HCT116 (cell line): ENCODE measurements at regions not wholly inside any gene's neighbourhood (a gene's known extent, or its start where the extent isn't known, plus 50 kb on each side); places are given as distances from the start of the nearest gene placed in this dataset.

Source experiments
- ATAC-seq: fragments of 200-7000 bp; cut with Tn5 transposase; 2 replicates; pipeline ENCODE4 v1.9.1; 2020; ENCODE audit warnings: mild to moderate bottlenecking, moderate library complexity
- BruUV-seq: library from RNA; stranded (reverse); fragments of 400-500 nt; replicated peaks from 2 replicates; lab custom pipeline; 2021; lab: Mats Ljungman, UMichigan
- CTCF ChIA-PET: fragments of 300-600 bp; sonication (Branson Sonifier 250); formaldehyde crosslinking; loops from one replicate; lab custom pipeline; 2021; ENCODE audit warnings: antibody characterized with exemption; lab: Charles Lee
- POLR2A ChIA-PET: fragments of 300-600, 350-600 bp; sonication (Branson Sonifier 250); formaldehyde crosslinking; loops from one replicate; lab custom pipeline; 2021; ENCODE audit warnings: antibody characterized with exemption; lab: Charles Lee
- RAD21 ChIA-PET, 2 experiments: fragments of 300-600 bp; sonication (Branson Sonifier 250); formaldehyde crosslinking; loops; one replicate each; lab custom pipeline; 2023; ENCODE audit warnings: low total read pairs in 2 of 2; ENCODE audit not compliant: uncharacterized antibody in 2 of 2, unreplicated experiment in 2 of 2, low non-redundant PET in 1 of 2; lab: Charles Lee
- DNase-seq: peaks from one replicate; pipeline ENCODE4 v3.0.0-alpha.2; 2010; ENCODE audit warnings: low read depth, low spot score
- H2AFZ ChIP-seq: fragments of 200-600 bp; shearing (Covaris generic), sonication (generic); 2 replicates; pipeline ENCODE4 v1.6.1; 2017; ENCODE audit warnings: low read depth, mixed run types, mixed read lengths, antibody characterized with exemption, low read length; ENCODE audit not compliant: poor library complexity, severe bottlenecking
- H3K27ac ChIP-seq: 2 replicates; pipeline ENCODE4 v1.5.1; 2012; ENCODE audit warnings: low read depth, low read length
- H3K27me3 ChIP-seq: fragments of 200-600 bp; sonication (generic); 2 replicates; pipeline ENCODE4 v1.6.1; 2016; ENCODE audit warnings: mixed run types, low read length, mixed read lengths; ENCODE audit not compliant: insufficient read depth
- H3K36me3 ChIP-seq, 2 experiments: fragments of 200-500 bp in 1 of 2; fragments of 200-600 bp in 1 of 2; sonication (Bioruptor generic) in 1 of 2; sonication (generic) in 1 of 2; 2 replicates each; pipeline versions ENCODE4 v1.5.1 to v1.6.1; 2014 to 2016; ENCODE audit warnings: low read length in 2 of 2, inconsistent platforms in 1 of 2, mixed read lengths in 1 of 2, mixed run types in 1 of 2; ENCODE audit not compliant: insufficient read depth in 2 of 2, control insufficient read depth in 1 of 2
- H3K4me1 ChIP-seq, 2 experiments: fragments of 200-600 bp in 1 of 2; sonication (generic) in 1 of 2; 2 replicates each; pipeline versions ENCODE4 v1.5.1 to v1.6.1; 2012 to 2017; ENCODE audit warnings: low read length in 2 of 2, inconsistent platforms in 1 of 2, mild to moderate bottlenecking in 1 of 2, mixed read lengths in 1 of 2, mixed run types in 1 of 2, moderate library complexity in 1 of 2; ENCODE audit not compliant: insufficient read depth in 2 of 2, control insufficient read depth in 1 of 2
- H3K4me2 ChIP-seq: fragments of 200-600 bp; sonication (generic); 2 replicates; pipeline ENCODE4 v1.6.1; 2017; ENCODE audit warnings: mixed run types, low read length, mixed read lengths
- H3K4me3 ChIP-seq, 2 experiments: fragments of 200-600 bp in 1 of 2; sonication (generic) in 1 of 2; replicated peaks in 1 of 2; 2 replicates each; pipeline ENCODE4 v1.5.1; 2011 to 2016; ENCODE audit warnings: low read length in 2 of 2, control low read depth in 1 of 2, low read depth in 1 of 2, mild to moderate bottlenecking in 1 of 2, mixed read lengths in 1 of 2, mixed run types in 1 of 2
- H3K79me2 ChIP-seq: fragments of 200-600 bp; sonication (generic); 2 replicates; pipeline ENCODE4 v1.6.1; 2017; ENCODE audit warnings: mild to moderate bottlenecking, mixed run types, low read length, moderate library complexity, mixed read lengths; ENCODE audit not compliant: insufficient read depth
- H3K9ac ChIP-seq: fragments of 200-600 bp; sonication (generic); 2 replicates; pipeline ENCODE4 v1.6.1; 2016; ENCODE audit warnings: low read length, mixed read lengths
- H3K9me2 ChIP-seq: fragments of 200-600 bp; sonication (generic), shearing (Covaris generic); 2 replicates; pipeline ENCODE4 v1.6.1; 2017; ENCODE audit warnings: mixed run types, mild to moderate bottlenecking, moderate library complexity; ENCODE audit not compliant: insufficient read depth
- H3K9me3 ChIP-seq, 2 experiments: fragments of 200-500 bp in 1 of 2; fragments of 200-600 bp in 1 of 2; sonication (Bioruptor generic) in 1 of 2; sonication (generic) in 1 of 2; 2 replicates each; pipeline ENCODE4 v1.6.1; 2014 to 2017; ENCODE audit warnings: low read length in 2 of 2, mixed read lengths in 2 of 2, inconsistent platforms in 1 of 2, low read depth in 1 of 2, mild to moderate bottlenecking in 1 of 2, mixed run types in 1 of 2, moderate library complexity in 1 of 2; ENCODE audit not compliant: control insufficient read depth in 1 of 2, insufficient read depth in 1 of 2
- H4K20me1 ChIP-seq: fragments of 200-600 bp; sonication (generic), shearing (Covaris generic); 2 replicates; pipeline ENCODE4 v1.6.1; 2017; ENCODE audit warnings: mixed run types, mild to moderate bottlenecking, moderate library complexity; ENCODE audit not compliant: insufficient read depth
- CBX3 ChIP-seq: IDR thresholded peaks from 2 replicates; pipeline ENCODE4 v1.6.1; 2012; ENCODE audit warnings: low read depth
- EGR1 ChIP-seq: IDR thresholded peaks from 2 replicates; pipeline ENCODE4 v1.6.1; 2012; ENCODE audit warnings: low read depth
- ELF1 ChIP-seq: IDR thresholded peaks from 2 replicates; pipeline ENCODE4 v1.6.1; 2012; ENCODE audit warnings: low read depth, borderline replicate concordance
- EZH2 ChIP-seq: fragments of 200-600 bp; sonication (generic); IDR thresholded peaks from 2 replicates; pipeline ENCODE4 v1.6.1; 2017; ENCODE audit warnings: antibody characterized with exemption, mixed run types
- EZH2phosphoT487 ChIP-seq: fragments of 200-600 bp; IDR thresholded peaks from 2 replicates; pipeline ENCODE4 v1.6.1; 2018; ENCODE audit warnings: antibody characterized with exemption, borderline replicate concordance
- JUND ChIP-seq: IDR thresholded peaks from 2 replicates; pipeline ENCODE4 v1.6.1; 2012
- POLR2A ChIP-seq: IDR thresholded peaks from 2 replicates; pipeline ENCODE4 v1.7.0; 2011; ENCODE audit warnings: borderline replicate concordance; ENCODE audit not compliant: insufficient read depth, insufficient read length; ENCODE audit errors: extremely low read depth
- POLR2AphosphoS5 ChIP-seq: IDR thresholded peaks from 2 replicates; pipeline ENCODE4 v1.6.1; 2011; ENCODE audit warnings: mild to moderate bottlenecking, low read depth, low read length, moderate library complexity
- RAD21 ChIP-seq: IDR thresholded peaks from 2 replicates; pipeline ENCODE4 v1.6.1; 2012; ENCODE audit warnings: low read depth, mild to moderate bottlenecking
- SIN3A ChIP-seq: IDR thresholded peaks from 2 replicates; pipeline ENCODE4 v1.6.1; 2012; ENCODE audit warnings: low read depth
- TCF7L2 ChIP-seq: IDR thresholded peaks from 2 replicates; pipeline ENCODE4 v1.7.0; 2011; ENCODE audit warnings: borderline replicate concordance, inconsistent platforms; ENCODE audit not compliant: insufficient read depth, insufficient read length; ENCODE audit errors: extremely low read depth
- YY1 ChIP-seq: IDR thresholded peaks from 2 replicates; pipeline ENCODE4 v1.6.1; 2011; ENCODE audit warnings: low read length, low read depth, moderate library complexity, mild to moderate bottlenecking; ENCODE audit not compliant: insufficient replicate concordance; ENCODE audit errors: extremely low read depth
- ZFX ChIP-seq: fragments of 450-650 bp; IDR thresholded peaks from 2 replicates; pipeline ENCODE4 v1.6.1; 2017
- ZNF274 ChIP-seq: fragments of 200-500 bp; sonication (Bioruptor generic); IDR thresholded peaks from 2 replicates; pipeline ENCODE4 v1.6.1; 2014; ENCODE audit warnings: mild to moderate bottlenecking, low read depth, low read length, inconsistent platforms
- intact Hi-C: fragments of 100-400 bp; cut with micrococcal nuclease; formaldehyde crosslinking; loops from 2 replicates; pipeline ENCODE4 v1.10.0; 2022
- TF ChIP-seq, protein P1 (sequence below): IDR thresholded peaks from 2 replicates; pipeline ENCODE4 v1.6.1; 2012; ENCODE audit warnings: low read depth
- TF ChIP-seq, protein P2 (sequence below): IDR thresholded peaks from 2 replicates; pipeline ENCODE4 v1.6.1; 2012
- TF ChIP-seq, protein P3 (sequence below): IDR thresholded peaks from 2 replicates; pipeline ENCODE4 v1.6.1; 2011; ENCODE audit warnings: mild to moderate bottlenecking, low read length, moderate library complexity; ENCODE audit not compliant: insufficient replicate concordance; ENCODE audit errors: extremely low read depth
- TF ChIP-seq, protein P4 (sequence below): IDR thresholded peaks from 2 replicates; pipeline ENCODE4 v1.6.1; 2012
- TF ChIP-seq, protein P5 (sequence below), 3 experiments: fragments of 200-600 bp in 1 of 3; sonication (generic) in 1 of 3; IDR thresholded peaks in 2 of 3; conservative IDR thresholded peaks in 1 of 3; 2 replicates each; pipeline ENCODE4 v1.5.1; 2012 to 2017; ENCODE audit warnings: low read depth in 2 of 3, low read length in 2 of 3, antibody characterized with exemption in 1 of 3, borderline replicate concordance in 1 of 3, control low read depth in 1 of 3, mild to moderate bottlenecking in 1 of 3, mixed read lengths in 1 of 3, mixed run types in 1 of 3, moderate library complexity in 1 of 3; ENCODE audit not compliant: insufficient read depth in 1 of 3

DNA sequence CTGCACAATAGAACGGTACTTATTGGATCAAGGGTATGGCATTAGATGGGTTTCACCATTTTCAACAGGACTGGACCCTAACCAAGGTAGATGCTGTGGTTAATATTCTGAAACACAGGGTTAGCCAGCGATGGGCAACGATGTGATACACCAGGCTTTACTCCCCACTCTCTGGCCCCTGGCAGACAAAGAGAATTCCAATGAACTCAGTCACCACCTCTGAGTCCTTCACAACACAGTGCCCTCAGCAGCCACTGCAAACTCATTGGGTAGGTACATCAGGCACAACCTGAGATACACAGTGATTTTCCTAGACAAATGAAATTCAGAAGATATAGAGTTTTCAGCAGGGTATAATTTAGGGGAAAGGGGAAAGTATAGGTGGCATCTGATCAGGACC lies 634.5 kb downstream of the ZEB2 start:
- no peak overlapping the region for H2AFZ ChIP-seq
- H3K4me1 ChIP-seq: no peaks in the 10 kb centered on the region
- H3K9ac ChIP-seq: no peak overlapping the region
- ChIA-PET POLR2A (no interaction called here), RAD21 (no interaction called here), CTCF (no interaction called here)
- H3K4me2 ChIP-seq: no peak overlapping the region
- no TSS peak for BruUV-seq
- H4K20me1 ChIP-seq: no peaks in the 10 kb centered on the region
- H3K27me3 ChIP-seq: no peaks in the 10 kb centered on the region
- ATAC-seq: no peak
- no peak for TF ChIP-seq RAD21
- TF ChIP-seq EZH2: no peak
- TF ChIP-seq POLR2A: no peak
- no peak for TF ChIP-seq YY1
- TF ChIP-seq CBX3: no peak
- TF ChIP-seq, protein P1, sequence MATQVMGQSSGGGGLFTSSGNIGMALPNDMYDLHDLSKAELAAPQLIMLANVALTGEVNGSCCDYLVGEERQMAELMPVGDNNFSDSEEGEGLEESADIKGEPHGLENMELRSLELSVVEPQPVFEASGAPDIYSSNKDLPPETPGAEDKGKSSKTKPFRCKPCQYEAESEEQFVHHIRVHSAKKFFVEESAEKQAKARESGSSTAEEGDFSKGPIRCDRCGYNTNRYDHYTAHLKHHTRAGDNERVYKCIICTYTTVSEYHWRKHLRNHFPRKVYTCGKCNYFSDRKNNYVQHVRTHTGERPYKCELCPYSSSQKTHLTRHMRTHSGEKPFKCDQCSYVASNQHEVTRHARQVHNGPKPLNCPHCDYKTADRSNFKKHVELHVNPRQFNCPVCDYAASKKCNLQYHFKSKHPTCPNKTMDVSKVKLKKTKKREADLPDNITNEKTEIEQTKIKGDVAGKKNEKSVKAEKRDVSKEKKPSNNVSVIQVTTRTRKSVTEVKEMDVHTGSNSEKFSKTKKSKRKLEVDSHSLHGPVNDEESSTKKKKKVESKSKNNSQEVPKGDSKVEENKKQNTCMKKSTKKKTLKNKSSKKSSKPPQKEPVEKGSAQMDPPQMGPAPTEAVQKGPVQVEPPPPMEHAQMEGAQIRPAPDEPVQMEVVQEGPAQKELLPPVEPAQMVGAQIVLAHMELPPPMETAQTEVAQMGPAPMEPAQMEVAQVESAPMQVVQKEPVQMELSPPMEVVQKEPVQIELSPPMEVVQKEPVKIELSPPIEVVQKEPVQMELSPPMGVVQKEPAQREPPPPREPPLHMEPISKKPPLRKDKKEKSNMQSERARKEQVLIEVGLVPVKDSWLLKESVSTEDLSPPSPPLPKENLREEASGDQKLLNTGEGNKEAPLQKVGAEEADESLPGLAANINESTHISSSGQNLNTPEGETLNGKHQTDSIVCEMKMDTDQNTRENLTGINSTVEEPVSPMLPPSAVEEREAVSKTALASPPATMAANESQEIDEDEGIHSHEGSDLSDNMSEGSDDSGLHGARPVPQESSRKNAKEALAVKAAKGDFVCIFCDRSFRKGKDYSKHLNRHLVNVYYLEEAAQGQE: no peak
- no peak for TF ChIP-seq ZNF274
- TF ChIP-seq, protein P2, sequence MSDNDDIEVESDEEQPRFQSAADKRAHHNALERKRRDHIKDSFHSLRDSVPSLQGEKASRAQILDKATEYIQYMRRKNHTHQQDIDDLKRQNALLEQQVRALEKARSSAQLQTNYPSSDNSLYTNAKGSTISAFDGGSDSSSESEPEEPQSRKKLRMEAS: no peak
- TF ChIP-seq POLR2AphosphoS5: no peak
- TF ChIP-seq JUND: no peak
- TF ChIP-seq, protein P3, sequence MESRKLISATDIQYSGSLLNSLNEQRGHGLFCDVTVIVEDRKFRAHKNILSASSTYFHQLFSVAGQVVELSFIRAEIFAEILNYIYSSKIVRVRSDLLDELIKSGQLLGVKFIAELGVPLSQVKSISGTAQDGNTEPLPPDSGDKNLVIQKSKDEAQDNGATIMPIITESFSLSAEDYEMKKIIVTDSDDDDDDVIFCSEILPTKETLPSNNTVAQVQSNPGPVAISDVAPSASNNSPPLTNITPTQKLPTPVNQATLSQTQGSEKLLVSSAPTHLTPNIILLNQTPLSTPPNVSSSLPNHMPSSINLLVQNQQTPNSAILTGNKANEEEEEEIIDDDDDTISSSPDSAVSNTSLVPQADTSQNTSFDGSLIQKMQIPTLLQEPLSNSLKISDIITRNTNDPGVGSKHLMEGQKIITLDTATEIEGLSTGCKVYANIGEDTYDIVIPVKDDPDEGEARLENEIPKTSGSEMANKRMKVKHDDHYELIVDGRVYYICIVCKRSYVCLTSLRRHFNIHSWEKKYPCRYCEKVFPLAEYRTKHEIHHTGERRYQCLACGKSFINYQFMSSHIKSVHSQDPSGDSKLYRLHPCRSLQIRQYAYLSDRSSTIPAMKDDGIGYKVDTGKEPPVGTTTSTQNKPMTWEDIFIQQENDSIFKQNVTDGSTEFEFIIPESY: no peak
- no peak for TF ChIP-seq EZH2phosphoT487
- TF ChIP-seq SIN3A: no peak
- TF ChIP-seq, protein P4, sequence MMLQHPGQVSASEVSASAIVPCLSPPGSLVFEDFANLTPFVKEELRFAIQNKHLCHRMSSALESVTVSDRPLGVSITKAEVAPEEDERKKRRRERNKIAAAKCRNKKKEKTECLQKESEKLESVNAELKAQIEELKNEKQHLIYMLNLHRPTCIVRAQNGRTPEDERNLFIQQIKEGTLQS: no peak
- no peak for TF ChIP-seq ELF1
- TF ChIP-seq EGR1: no peak
- no peak for TF ChIP-seq TCF7L2
- TF ChIP-seq, protein P5, sequence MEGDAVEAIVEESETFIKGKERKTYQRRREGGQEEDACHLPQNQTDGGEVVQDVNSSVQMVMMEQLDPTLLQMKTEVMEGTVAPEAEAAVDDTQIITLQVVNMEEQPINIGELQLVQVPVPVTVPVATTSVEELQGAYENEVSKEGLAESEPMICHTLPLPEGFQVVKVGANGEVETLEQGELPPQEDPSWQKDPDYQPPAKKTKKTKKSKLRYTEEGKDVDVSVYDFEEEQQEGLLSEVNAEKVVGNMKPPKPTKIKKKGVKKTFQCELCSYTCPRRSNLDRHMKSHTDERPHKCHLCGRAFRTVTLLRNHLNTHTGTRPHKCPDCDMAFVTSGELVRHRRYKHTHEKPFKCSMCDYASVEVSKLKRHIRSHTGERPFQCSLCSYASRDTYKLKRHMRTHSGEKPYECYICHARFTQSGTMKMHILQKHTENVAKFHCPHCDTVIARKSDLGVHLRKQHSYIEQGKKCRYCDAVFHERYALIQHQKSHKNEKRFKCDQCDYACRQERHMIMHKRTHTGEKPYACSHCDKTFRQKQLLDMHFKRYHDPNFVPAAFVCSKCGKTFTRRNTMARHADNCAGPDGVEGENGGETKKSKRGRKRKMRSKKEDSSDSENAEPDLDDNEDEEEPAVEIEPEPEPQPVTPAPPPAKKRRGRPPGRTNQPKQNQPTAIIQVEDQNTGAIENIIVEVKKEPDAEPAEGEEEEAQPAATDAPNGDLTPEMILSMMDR (IDR thresholded peaks at IDR 0.05 in 2 of 3, conservative IDR thresholded peaks at IDR 0.05 in 1 of 3; ENCODE audit: borderline replicate concordance in 1 of 3, insufficient read depth in 1 of 3, low read depth in 2 of 3, low read length in 2 of 3): no peak
- TF ChIP-seq ZFX: no peak
- H3K79me2 ChIP-seq: no peaks in the 10 kb centered on the region
- intact Hi-C loops: no loop called here
- no peaks in the 10 kb centered on the region for H3K9me2 ChIP-seq
- no peak overlapping the region for H3K4me3 ChIP-seq
- no peaks in the 10 kb centered on the region for H3K9me3 ChIP-seq
- no peak overlapping the region for H3K27ac ChIP-seq
- no peak for DNase-seq
- H3K36me3 ChIP-seq: no peaks in the 10 kb centered on the region
